GM19351 (cell line): ENCODE measurements at regions not wholly inside any gene's neighbourhood (a gene's known extent, or its start where the extent isn't known, plus 50 kb on each side); places are given as distances from the start of the nearest gene placed in this dataset.
"Not testable (repeated sequence)": the region's sequence is repeated elsewhere in the genome, so short reads cannot be mapped to it uniquely, and the experiment has no call there.

ENCODE experiments used
- ATAC-seq: cut with Tn5 transposase; IDR thresholded peaks from one replicate; pipeline ENCODE4 v1.9.1; 2021; ENCODE audit warnings: mild to moderate bottlenecking, moderate library complexity; ENCODE audit not compliant: unreplicated experiment

GRCh38 chr9:106039151-106039935 lies 345.0 kb downstream of the TMEM38B start:
- no peak for ATAC-seq

DNA sequence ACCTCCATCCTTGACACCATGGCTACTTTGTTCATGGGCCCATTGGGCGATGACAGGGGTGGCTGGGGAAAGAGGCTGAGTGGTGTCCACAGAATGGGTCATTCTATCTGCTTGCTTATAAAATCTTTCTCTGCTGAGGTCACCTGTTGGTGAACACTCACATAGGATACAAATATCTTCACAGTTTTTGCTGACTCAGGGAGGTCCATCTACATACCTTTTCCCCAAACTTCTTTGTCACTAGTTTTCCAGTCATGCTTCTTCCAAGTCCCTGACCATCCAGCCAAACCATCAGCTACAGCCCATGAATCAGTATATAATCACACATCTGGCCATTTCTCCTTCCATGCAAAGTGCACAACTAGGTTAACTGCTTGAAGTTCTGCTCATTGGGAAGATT lies 347.6 kb downstream of the TMEM38B start:
- ATAC-seq = not testable (repeated sequence)

DNA sequence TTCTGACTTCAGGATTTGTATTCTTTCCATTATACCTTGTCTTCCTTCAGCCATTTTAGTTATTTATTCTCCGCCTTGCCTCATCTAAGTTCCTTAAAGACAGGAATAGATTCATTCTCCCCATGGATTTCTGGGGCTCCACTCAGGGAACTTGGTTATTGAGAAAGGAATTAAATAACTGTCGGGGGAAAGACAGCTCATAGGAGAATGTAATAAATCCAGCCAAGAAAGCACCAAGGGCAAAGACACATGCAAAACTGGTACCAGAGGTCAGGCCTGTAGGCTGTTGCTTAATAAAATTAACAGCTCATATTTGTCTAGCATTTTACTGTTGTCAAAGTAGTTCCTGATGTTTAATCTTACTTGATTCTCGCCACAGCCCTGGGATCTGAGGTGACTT lies 357.2 kb downstream of the TMEM38B start:
- ATAC-seq = no peak

GRCh38 chr9:106052166-106052565 lies 357.8 kb downstream of the TMEM38B start:
- no peak for ATAC-seq

DNA sequence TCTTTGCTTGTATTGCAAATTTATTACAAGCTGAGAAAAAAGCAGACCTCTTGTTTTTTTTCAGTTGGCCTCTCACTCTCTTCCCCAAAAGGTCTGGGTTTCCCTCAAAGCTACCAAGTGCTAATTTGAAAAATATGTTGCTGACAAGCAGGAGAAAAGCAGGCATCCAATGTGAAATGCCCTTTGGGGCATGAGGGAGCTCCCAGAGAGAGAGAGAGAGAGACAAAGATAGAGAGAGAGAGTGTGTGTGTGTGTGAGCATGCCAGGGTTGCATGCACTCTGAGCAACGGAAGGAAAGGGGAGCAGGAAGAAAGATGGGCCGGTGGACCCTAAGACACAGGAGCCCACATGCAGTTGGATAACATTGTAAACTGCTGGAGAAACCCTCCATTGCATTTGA lies 358.4 kb downstream of the TMEM38B start:
- no peak for ATAC-seq

GRCh38 chr9:106056328-106056727 lies 362.0 kb downstream of the TMEM38B start:
- ATAC-seq = no peak

GRCh38 chr9:106058460-106058859 lies 364.1 kb downstream of the TMEM38B start:
- ATAC-seq = no peak

DNA sequence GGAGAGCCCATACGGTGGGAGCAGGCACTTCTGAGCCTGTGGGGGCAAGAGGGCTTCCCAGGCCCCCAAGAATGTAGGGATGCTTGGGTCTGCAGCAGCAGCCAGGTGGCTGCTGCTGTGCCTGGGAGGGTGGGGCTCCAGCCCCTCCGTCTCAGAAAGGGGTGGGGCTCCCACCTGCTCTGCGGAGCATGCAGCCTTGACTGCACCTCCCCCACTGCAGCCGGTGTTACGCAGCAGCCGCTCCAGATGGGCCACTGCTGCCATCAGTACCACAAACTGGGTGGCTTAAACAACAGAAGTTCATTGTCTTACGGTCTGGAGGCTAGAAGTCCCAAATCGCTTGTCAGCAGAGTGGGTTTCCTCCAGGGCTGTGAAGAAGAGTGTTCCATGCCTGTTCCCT lies 365.5 kb downstream of the TMEM38B start:
- ATAC-seq = no peak

GRCh38 chr9:106060885-106061284 lies 366.5 kb downstream of the TMEM38B start:
- no peak for ATAC-seq

- no peak for ATAC-seq
These were observed 367.9 kb downstream of the TMEM38B start for GRCh38 chr9:106062250-106062649.

GRCh38 chr9:106065136-106065535 lies 370.8 kb downstream of the TMEM38B start:
- ATAC-seq = no peak

- ATAC-seq = no peak
These were observed 371.4 kb downstream of the TMEM38B start for GRCh38 chr9:106065579-106066214.

DNA sequence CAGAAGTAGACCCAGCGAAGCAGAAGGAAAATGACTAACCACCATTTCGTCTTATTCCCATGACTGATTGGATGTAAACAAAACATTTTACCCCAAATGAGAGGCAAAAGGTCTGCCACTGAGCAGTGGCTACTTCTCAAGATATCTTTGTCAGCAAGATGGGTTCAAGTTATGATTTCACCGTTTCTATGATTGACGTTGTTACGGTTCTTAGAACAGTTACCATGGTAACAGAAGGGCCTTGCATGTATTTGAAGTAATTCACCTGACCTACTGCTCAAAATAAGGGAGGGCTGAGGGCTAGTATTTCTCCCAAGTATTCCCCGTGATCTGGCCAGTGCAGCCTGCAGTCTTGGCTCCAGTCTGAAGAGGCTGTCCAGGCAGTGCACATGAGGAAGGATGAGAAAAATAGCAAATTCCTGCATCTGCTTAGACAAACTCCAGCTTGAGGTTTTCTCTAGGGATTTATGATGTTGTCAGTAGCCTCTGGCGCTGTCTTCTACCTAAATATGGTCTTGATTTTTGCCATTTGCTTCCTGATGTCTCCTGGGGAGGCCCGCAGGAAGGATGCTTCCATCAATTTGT lies 372.7 kb downstream of the TMEM38B start:
- no peak for ATAC-seq

GRCh38 chr9:106069241-106069640 lies 374.9 kb downstream of the TMEM38B start:
- ATAC-seq = no peak

GRCh38 chr9:106072421-106072820 lies 378.1 kb downstream of the TMEM38B start:
- no peak for ATAC-seq

DNA sequence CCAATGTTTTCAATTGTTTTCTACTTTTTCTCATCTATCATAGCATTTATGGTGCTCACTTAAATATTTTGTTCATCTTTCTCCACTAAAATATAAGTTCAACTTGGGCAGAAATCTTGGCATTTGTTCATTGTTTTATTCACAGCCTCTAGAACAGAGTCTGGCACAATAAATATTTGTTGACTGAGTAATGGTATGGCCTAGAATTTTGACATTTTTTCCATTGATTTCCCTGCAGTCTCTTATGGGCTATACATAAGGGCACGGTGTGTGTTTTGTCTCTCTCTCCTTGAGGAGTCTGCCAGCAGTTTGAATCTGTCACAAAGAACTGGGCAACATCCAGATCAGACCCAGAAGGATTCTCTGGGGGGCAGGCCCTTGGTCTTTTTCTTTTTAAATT lies 379.7 kb downstream of the TMEM38B start:
- ATAC-seq = no peak

DNA sequence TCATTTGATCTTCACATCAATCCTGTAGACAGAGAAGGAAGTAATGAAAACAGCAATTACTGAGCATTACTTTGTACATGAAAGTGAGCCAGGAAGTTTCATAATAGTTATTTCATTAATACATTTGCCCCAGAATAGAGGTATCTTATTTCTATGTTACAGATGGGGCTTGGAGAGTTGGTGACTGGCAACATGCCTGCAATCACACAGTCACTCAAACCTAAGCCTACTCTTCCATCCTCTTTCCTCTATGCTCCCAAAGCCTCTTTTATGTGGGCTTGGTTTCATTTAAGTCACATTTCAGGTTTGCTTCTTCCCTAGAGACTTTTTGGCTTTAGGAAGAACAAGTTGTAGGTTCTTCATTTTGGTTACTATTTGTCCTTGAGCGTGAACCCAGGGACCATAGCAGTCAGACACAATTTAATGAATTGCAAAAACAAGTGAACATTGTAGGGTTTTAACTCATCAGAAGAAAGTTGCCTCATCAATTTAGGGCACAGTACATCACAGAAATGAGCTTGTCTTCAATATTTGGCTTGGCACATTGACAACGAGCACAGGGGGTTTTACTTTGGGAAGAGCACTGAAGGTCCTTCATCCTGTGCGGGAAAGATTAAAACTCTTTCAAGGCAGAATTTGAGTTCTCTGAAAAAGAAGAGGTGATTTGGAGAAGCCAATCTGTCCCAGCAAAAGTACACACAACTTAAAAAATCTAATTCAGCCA lies 381.1 kb downstream of the TMEM38B start:
- ATAC-seq = no peak

GRCh38 chr9:106075960-106076327 lies 381.6 kb downstream of the TMEM38B start:
- no peak for ATAC-seq

DNA sequence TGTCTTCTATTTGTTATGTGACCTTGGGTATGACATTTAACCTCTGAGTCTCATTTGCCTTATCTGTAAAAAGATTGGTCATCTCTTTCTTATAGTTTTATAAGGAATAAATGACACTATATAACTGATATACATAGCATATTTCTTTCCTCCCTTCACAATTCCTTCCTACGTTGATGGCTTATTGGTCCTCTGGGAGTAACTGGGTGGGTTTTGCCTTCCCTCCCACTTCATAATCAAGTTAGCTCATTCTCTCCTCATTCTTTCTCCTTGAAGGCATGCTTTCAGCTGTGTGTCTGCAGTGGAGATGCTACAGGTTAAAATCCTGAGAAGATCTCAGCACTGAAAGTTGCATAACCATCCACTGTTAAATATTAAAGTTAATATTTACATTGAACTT lies 382.4 kb downstream of the TMEM38B start:
- ATAC-seq = no peak

- ATAC-seq = no peak
These were observed 383.4 kb downstream of the TMEM38B start for GRCh38 chr9:106077731-106078130.

GRCh38 chr9:106082621-106083020 lies 388.3 kb downstream of the TMEM38B start:
- ATAC-seq = no peak

DNA sequence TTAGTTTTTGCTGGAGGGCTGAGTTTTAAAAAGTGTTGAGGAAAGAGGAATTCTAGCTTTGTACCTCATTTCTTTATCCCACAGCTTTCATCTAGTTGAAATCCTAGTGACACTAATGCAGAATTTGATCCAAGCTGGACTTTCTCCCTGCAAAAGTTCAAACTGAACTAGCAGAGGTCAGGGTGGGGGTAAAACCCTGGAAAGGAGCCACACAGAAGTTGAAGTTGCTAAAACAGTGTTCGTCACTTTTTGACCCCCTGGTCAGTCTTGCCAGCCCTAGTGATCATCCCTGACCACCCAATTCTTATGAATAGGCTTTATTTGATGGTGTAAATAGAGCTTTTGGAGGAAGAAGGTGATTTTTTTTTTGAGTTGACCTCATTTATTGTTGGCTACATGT lies 390.4 kb downstream of the TMEM38B start:
- no peak for ATAC-seq
